ENCODE measurements at regions not wholly inside any gene's neighbourhood (a gene's known extent, or its start where the extent isn't known, plus 50 kb on each side); places are given as distances from the start of the nearest gene placed in this dataset.

DNA sequence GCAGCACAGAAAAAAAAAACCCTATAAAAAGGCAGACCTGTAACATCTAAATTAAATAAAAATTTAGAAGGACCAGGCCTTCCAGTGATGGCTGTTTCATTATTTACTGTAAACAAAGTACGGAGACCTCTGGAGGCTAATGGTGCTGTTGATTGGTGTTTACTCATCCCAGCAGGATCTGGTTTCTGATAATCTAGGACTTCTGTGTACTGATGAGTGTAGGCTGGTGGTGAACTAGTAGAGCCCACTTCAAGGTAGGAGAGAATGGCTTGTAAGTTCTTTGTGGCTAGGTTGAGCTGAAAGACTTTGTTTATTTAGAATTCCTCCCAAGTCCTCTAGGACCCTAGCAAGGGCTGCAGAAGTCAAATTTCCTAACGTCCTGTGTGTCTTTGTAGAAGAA lies 398.1 kb upstream of the PITX2 start:
- ChIA-PET CTCF (ENCODE audit: low intra/inter-chr PET ratio) (no interaction called here), POLR2A (no interaction called here)
- no peaks in the 10 kb centered on the region for H3K9me3 ChIP-seq (replicated peaks; ENCODE audit: control insufficient read depth, insufficient read depth, low read depth, low read length)
- H3K4me1 ChIP-seq (replicated peaks in 1 of 2; ENCODE audit: control insufficient read depth in 2 of 2, insufficient read depth in 2 of 2, low read length in 2 of 2): no peaks in the 10 kb centered on the region
- H3K9me1 ChIP-seq (ENCODE audit: control insufficient read depth, insufficient read depth, low read length): no peaks in the 10 kb centered on the region
- H3K27me3 ChIP-seq (ENCODE audit: control insufficient read depth in 2 of 2, insufficient read depth in 2 of 2, low read length in 2 of 2): no peaks in the 10 kb centered on the region
- ATAC-seq: no peak
- no peak overlapping the region for H3K4me2 ChIP-seq (ENCODE audit: insufficient read depth, low read length)
- no peak for DNase-seq (ENCODE audit: extremely low read depth in 1 of 4, low spot score in 3 of 4)
- no peaks in the 10 kb centered on the region for H3K79me2 ChIP-seq (ENCODE audit: control insufficient read depth, insufficient read depth, low read length)
- H3K9ac ChIP-seq (ENCODE audit: insufficient read depth in 1 of 2, low read depth in 2 of 2, low read length in 2 of 2): no peak overlapping the region
- WGBS (ENCODE audit: insufficient coverage, low coverage, missing lambda C conversion rate): 3% methylated on average over 2 of the region's 2 CpGs
- H3K36me3 ChIP-seq (ENCODE audit: control insufficient read depth, insufficient read depth, low read length): no peaks in the 10 kb centered on the region
- BruUV-seq (replicated peaks): no TSS peak
- in situ Hi-C loops (cut with MboI) (no loop called here), intact Hi-C loops (cut with micrococcal nuclease) (no loop called here)
- no peak for FAIRE-seq
- H3K27ac ChIP-seq (ENCODE audit: extremely low read depth, low read depth, low read length): no peak overlapping the region
- H4K20me1 ChIP-seq (replicated peaks; ENCODE audit: control insufficient read depth, insufficient read depth, low read length): no peaks in the 10 kb centered on the region
- H3K4me3 ChIP-seq: no peak overlapping the region
- no peak overlapping the region for H2AFZ ChIP-seq (ENCODE audit: low read depth, low read length)
- TF ChIP-seq, protein P1, sequence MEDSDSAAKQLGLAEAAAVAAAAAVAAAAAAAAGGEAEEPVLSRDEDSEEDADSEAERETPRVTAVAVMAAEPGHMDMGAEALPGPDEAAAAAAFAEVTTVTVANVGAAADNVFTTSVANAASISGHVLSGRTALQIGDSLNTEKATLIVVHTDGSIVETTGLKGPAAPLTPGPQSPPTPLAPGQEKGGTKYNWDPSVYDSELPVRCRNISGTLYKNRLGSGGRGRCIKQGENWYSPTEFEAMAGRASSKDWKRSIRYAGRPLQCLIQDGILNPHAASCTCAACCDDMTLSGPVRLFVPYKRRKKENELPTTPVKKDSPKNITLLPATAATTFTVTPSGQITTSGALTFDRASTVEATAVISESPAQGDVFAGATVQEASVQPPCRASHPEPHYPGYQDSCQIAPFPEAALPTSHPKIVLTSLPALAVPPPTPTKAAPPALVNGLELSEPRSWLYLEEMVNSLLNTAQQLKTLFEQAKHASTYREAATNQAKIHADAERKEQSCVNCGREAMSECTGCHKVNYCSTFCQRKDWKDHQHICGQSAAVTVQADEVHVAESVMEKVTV (CRISPR knock-in tag; IDR thresholded peaks at IDR 0.05): no peak
- TF ChIP-seq, protein P2, sequence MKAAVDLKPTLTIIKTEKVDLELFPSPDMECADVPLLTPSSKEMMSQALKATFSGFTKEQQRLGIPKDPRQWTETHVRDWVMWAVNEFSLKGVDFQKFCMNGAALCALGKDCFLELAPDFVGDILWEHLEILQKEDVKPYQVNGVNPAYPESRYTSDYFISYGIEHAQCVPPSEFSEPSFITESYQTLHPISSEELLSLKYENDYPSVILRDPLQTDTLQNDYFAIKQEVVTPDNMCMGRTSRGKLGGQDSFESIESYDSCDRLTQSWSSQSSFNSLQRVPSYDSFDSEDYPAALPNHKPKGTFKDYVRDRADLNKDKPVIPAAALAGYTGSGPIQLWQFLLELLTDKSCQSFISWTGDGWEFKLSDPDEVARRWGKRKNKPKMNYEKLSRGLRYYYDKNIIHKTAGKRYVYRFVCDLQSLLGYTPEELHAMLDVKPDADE (conservative IDR thresholded peaks at IDR 0.05; ENCODE audit: control insufficient read depth, low read depth, low read length): no peak
- TF ChIP-seq CBX2 (IDR thresholded peaks at IDR 0.05; ENCODE audit: insufficient read depth, low read length, poor library complexity, severe bottlenecking) (no peak), NR2C2 (CRISPR knock-in tag; IDR thresholded peaks at IDR 0.05) (no peak), NR2C2 (tag; IDR thresholded peaks at IDR 0.05) (no peak), HOXB6 (CRISPR knock-in tag; IDR thresholded peaks at IDR 0.05; ENCODE audit: borderline replicate concordance) (no peak), KLF1 (tag; IDR thresholded peaks at IDR 0.05) (no peak), POLR3G (IDR thresholded peaks at IDR 0.05; ENCODE audit: extremely low read depth, insufficient read length, insufficient replicate concordance) (no peak), BRF1 (IDR thresholded peaks at IDR 0.05; ENCODE audit: borderline replicate concordance, extremely low read depth, insufficient read length) (no peak), C11orf30 (IDR thresholded peaks at IDR 0.05; ENCODE audit: low read depth) (no peak), ZNF696 (CRISPR knock-in tag; conservative IDR thresholded peaks at IDR 0.05) (no peak), HMGN3 (IDR thresholded peaks at IDR 0.05; ENCODE audit: borderline replicate concordance, extremely low read depth, insufficient read length, low read depth, low read length) (no peak)
- TF ChIP-seq, protein P3, sequence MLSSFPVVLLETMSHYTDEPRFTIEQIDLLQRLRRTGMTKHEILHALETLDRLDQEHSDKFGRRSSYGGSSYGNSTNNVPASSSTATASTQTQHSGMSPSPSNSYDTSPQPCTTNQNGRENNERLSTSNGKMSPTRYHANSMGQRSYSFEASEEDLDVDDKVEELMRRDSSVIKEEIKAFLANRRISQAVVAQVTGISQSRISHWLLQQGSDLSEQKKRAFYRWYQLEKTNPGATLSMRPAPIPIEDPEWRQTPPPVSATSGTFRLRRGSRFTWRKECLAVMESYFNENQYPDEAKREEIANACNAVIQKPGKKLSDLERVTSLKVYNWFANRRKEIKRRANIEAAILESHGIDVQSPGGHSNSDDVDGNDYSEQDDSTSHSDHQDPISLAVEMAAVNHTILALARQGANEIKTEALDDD (IDR thresholded peaks at IDR 0.05): no peak
- TF ChIP-seq, protein P4, sequence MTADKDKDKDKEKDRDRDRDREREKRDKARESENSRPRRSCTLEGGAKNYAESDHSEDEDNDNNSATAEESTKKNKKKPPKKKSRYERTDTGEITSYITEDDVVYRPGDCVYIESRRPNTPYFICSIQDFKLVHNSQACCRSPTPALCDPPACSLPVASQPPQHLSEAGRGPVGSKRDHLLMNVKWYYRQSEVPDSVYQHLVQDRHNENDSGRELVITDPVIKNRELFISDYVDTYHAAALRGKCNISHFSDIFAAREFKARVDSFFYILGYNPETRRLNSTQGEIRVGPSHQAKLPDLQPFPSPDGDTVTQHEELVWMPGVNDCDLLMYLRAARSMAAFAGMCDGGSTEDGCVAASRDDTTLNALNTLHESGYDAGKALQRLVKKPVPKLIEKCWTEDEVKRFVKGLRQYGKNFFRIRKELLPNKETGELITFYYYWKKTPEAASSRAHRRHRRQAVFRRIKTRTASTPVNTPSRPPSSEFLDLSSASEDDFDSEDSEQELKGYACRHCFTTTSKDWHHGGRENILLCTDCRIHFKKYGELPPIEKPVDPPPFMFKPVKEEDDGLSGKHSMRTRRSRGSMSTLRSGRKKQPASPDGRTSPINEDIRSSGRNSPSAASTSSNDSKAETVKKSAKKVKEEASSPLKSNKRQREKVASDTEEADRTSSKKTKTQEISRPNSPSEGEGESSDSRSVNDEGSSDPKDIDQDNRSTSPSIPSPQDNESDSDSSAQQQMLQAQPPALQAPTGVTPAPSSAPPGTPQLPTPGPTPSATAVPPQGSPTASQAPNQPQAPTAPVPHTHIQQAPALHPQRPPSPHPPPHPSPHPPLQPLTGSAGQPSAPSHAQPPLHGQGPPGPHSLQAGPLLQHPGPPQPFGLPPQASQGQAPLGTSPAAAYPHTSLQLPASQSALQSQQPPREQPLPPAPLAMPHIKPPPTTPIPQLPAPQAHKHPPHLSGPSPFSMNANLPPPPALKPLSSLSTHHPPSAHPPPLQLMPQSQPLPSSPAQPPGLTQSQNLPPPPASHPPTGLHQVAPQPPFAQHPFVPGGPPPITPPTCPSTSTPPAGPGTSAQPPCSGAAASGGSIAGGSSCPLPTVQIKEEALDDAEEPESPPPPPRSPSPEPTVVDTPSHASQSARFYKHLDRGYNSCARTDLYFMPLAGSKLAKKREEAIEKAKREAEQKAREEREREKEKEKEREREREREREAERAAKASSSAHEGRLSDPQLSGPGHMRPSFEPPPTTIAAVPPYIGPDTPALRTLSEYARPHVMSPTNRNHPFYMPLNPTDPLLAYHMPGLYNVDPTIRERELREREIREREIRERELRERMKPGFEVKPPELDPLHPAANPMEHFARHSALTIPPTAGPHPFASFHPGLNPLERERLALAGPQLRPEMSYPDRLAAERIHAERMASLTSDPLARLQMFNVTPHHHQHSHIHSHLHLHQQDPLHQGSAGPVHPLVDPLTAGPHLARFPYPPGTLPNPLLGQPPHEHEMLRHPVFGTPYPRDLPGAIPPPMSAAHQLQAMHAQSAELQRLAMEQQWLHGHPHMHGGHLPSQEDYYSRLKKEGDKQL (CRISPR knock-in tag; IDR thresholded peaks at IDR 0.05; ENCODE audit: borderline replicate concordance): no peak
